GM11168 (cell line): ENCODE measurements at regions not wholly inside any gene's neighbourhood (a gene's known extent, or its start where the extent isn't known, plus 50 kb on each side); places are given as distances from the start of the nearest gene placed in this dataset.

ENCODE experiments used
- in situ Hi-C: fragments of 300-500 bp; cut with MboI; formaldehyde crosslinking; loops from one replicate; pipeline ENCODE4 v1.12.0; 2022; ENCODE audit warnings: low sequenced_read_pairs; ENCODE audit not compliant: unreplicated experiment

GRCh38 chrX:118167361-118167760 is 50.8 kb upstream of the KLHL13 start:
- in situ Hi-C loops, result no loop called here

- in situ Hi-C loops, result no loop called here
These were observed 54.7 kb upstream of the KLHL13 start for GRCh38 chrX:118171356-118171755.

- in situ Hi-C loops, result no loop called here
These were observed 58.0 kb upstream of the KLHL13 start for GRCh38 chrX:118174516-118175098.

- in situ Hi-C loops, result no loop called here
These were observed 61.1 kb upstream of the KLHL13 start for GRCh38 chrX:118177708-118178107.

- in situ Hi-C loops, result no loop called here
These were observed 61.8 kb upstream of the KLHL13 start for GRCh38 chrX:118178450-118178849.

GRCh38 chrX:118179161-118179560 is 62.6 kb upstream of the KLHL13 start:
- in situ Hi-C loops, result no loop called here

- in situ Hi-C loops, result no loop called here
These were observed 63.1 kb upstream of the KLHL13 start for GRCh38 chrX:118179718-118180117.

- in situ Hi-C loops, result no loop called here
These were observed 64.4 kb upstream of the KLHL13 start for GRCh38 chrX:118181030-118181429.

GRCh38 chrX:118182025-118182424 is 65.4 kb upstream of the KLHL13 start:
- in situ Hi-C loops, result no loop called here

GRCh38 chrX:118182681-118183080 is 66.1 kb upstream of the KLHL13 start:
- in situ Hi-C loops, result no loop called here

- in situ Hi-C loops, result no loop called here
These were observed 67.0 kb upstream of the KLHL13 start for GRCh38 chrX:118183606-118184005.

- in situ Hi-C loops, result no loop called here
These were observed 70.5 kb upstream of the KLHL13 start for GRCh38 chrX:118187100-118187499.

- in situ Hi-C loops, result no loop called here
These were observed 72.4 kb upstream of the KLHL13 start for GRCh38 chrX:118189000-118189399.

- in situ Hi-C loops, result no loop called here
These were observed 73.0 kb upstream of the KLHL13 start for GRCh38 chrX:118189628-118190027.

- in situ Hi-C loops, result no loop called here
These were observed 81.1 kb upstream of the KLHL13 start for GRCh38 chrX:118197730-118198129.

- in situ Hi-C loops, result no loop called here
These were observed 82.0 kb upstream of the KLHL13 start for GRCh38 chrX:118198577-118198976.

GRCh38 chrX:118199997-118200396 is 83.4 kb upstream of the KLHL13 start:
- in situ Hi-C loops, result no loop called here

- in situ Hi-C loops, result no loop called here
These were observed 89.1 kb upstream of the KLHL13 start for GRCh38 chrX:118205421-118206395.

GRCh38 chrX:118207831-118208453 is 91.3 kb upstream of the KLHL13 start:
- in situ Hi-C loops, result no loop called here

- in situ Hi-C loops, result no loop called here
These were observed 91.9 kb upstream of the KLHL13 start for GRCh38 chrX:118208481-118208880.
